Activated T-helper 1 cell treated with anti-CD3 and anti-CD28 coated beads, Interleukin-12 subunit alpha, Interleukin-12 subunit beta, Interleukin-2, Interleukin-4 antibody, amounts not matched to agents 30 ng/mL and 10 ng/mL and 1 ng/mL, durations not matched to agents 14 hours and 24 hours and 36 hours (primary cell): ENCODE measurements at regions not wholly inside any gene's neighbourhood (a gene's known extent, or its start where the extent isn't known, plus 50 kb on each side); places are given as distances from the start of the nearest gene placed in this dataset.

Source experiments
- DNase-seq: peaks from one replicate; pipeline ENCODE4 v3.0.0; 2021; ENCODE audit warnings: low spot score
- H3K27ac Mint-ChIP-seq: one replicate; pipeline ENCODE4 v1.8.0; 2021; ENCODE audit warnings: mild to moderate bottlenecking, mixed read lengths
- H3K27me3 Mint-ChIP-seq: one replicate; pipeline ENCODE4 v1.8.0; 2022; ENCODE audit warnings: mild to moderate bottlenecking, moderate library complexity, mixed read lengths; ENCODE audit not compliant: insufficient read depth
- H3K36me3 Mint-ChIP-seq: one replicate; pipeline ENCODE4 v1.8.0; 2021; ENCODE audit warnings: low read depth, mixed read lengths
- H3K4me1 Mint-ChIP-seq: one replicate; pipeline ENCODE4 v1.8.0; 2021; ENCODE audit warnings: low read depth, mixed read lengths
- H3K4me3 Mint-ChIP-seq: one replicate; pipeline ENCODE4 v1.8.0; 2021; ENCODE audit warnings: mild to moderate bottlenecking, moderate library complexity, mixed read lengths
- H3K9me3 Mint-ChIP-seq: one replicate; pipeline ENCODE4 v1.8.0; 2021; ENCODE audit warnings: mixed read lengths
- intact Hi-C: fragments of 100-400 bp; cut with micrococcal nuclease; formaldehyde crosslinking; loops from one replicate; pipeline ENCODE4 v1.15.1; 2024

GRCh38 chr6:137434640-137435039 lies 59.6 kb downstream of the OLIG3 start:
- H3K4me3 Mint-ChIP-seq: no peak overlapping the region
- H3K27me3 Mint-ChIP-seq: peaks cover 26% of the 10 kb centered on the region
- H3K9me3 Mint-ChIP-seq: no peaks in the 10 kb centered on the region
- no peak for DNase-seq
- H3K36me3 Mint-ChIP-seq: no peaks in the 10 kb centered on the region
- H3K27ac Mint-ChIP-seq: no peak overlapping the region
- H3K4me1 Mint-ChIP-seq: no peaks in the 10 kb centered on the region
- intact Hi-C loops: no loop called here

GRCh38 chr6:137432054-137432611 lies 62.1 kb downstream of the OLIG3 start:
- Mint-ChIP-seq H3K4me1 (no peaks in the 10 kb centered on the region), H3K27me3 (peaks cover 32% of the 10 kb centered on the region), H3K36me3 (no peaks in the 10 kb centered on the region), H3K27ac (no peak overlapping the region), H3K9me3 (no peaks in the 10 kb centered on the region), H3K4me3 (no peak overlapping the region)
- DNase-seq: no peak
- intact Hi-C loops: no loop called here

GRCh38 chr6:137430954-137431353 lies 63.2 kb downstream of the OLIG3 start:
- H3K27ac Mint-ChIP-seq: no peak overlapping the region
- H3K9me3 Mint-ChIP-seq: no peaks in the 10 kb centered on the region
- H3K36me3 Mint-ChIP-seq: no peaks in the 10 kb centered on the region
- H3K27me3 Mint-ChIP-seq: peaks cover 29% of the 10 kb centered on the region
- DNase-seq: no peak
- intact Hi-C loops: no loop called here
- no peaks in the 10 kb centered on the region for H3K4me1 Mint-ChIP-seq
- no peak overlapping the region for H3K4me3 Mint-ChIP-seq

- Mint-ChIP-seq H3K27ac (no peak overlapping the region), H3K4me3 (no peak overlapping the region), H3K9me3 (no peaks in the 10 kb centered on the region), H3K4me1 (peaks cover 9% of the 10 kb centered on the region), H3K36me3 (no peaks in the 10 kb centered on the region), H3K27me3 (peaks cover 16% of the 10 kb centered on the region)
- intact Hi-C loops: no loop called here
- no peak for DNase-seq
Measured at GRCh38 chr6:137427656-137428290, 66.4 kb downstream of the OLIG3 start.

GRCh38 chr6:137426007-137426689 lies 68.0 kb downstream of the OLIG3 start:
- no peak for DNase-seq
- intact Hi-C loops: no loop called here
- no peak overlapping the region for H3K27ac Mint-ChIP-seq
- no peak overlapping the region for H3K4me3 Mint-ChIP-seq
- peaks cover 14% of the 10 kb centered on the region for H3K27me3 Mint-ChIP-seq
- H3K9me3 Mint-ChIP-seq: no peaks in the 10 kb centered on the region
- H3K36me3 Mint-ChIP-seq: no peaks in the 10 kb centered on the region
- H3K4me1 Mint-ChIP-seq: peaks cover 9% of the 10 kb centered on the region

GRCh38 chr6:137424251-137424650 lies 69.9 kb downstream of the OLIG3 start:
- H3K36me3 Mint-ChIP-seq: no peaks in the 10 kb centered on the region
- intact Hi-C loops: no loop called here
- no peak overlapping the region for H3K27ac Mint-ChIP-seq

GRCh38 chr6:137423451-137424168 lies 70.6 kb downstream of the OLIG3 start:
- no peak overlapping the region for H3K4me3 Mint-ChIP-seq
- peaks cover 3% of the 10 kb centered on the region for H3K27me3 Mint-ChIP-seq
- intact Hi-C loops: no loop called here
- H3K27ac Mint-ChIP-seq: no peak overlapping the region
- DNase-seq: no peak
- H3K9me3 Mint-ChIP-seq: no peaks in the 10 kb centered on the region
- H3K36me3 Mint-ChIP-seq: no peaks in the 10 kb centered on the region
- peaks cover 9% of the 10 kb centered on the region for H3K4me1 Mint-ChIP-seq

More at GRCh38 chr6:137424251-137424650, 69.9 kb downstream of the OLIG3 start:
- H3K4me3 Mint-ChIP-seq: no peak overlapping the region
- H3K4me1 Mint-ChIP-seq: peaks cover 9% of the 10 kb centered on the region
- no peaks in the 10 kb centered on the region for H3K9me3 Mint-ChIP-seq
- H3K27me3 Mint-ChIP-seq: peaks cover 6% of the 10 kb centered on the region
- no peak for DNase-seq

GRCh38 chr6:137417396-137417795 lies 76.8 kb downstream of the OLIG3 start:
- peaks cover 14% of the 10 kb centered on the region for H3K4me1 Mint-ChIP-seq

GRCh38 chr6:137416376-137417109 lies 77.7 kb downstream of the OLIG3 start:
- H3K27ac Mint-ChIP-seq: no peak overlapping the region
- intact Hi-C loops: no loop called here
- peaks cover 14% of the 10 kb centered on the region for H3K4me1 Mint-ChIP-seq
- H3K4me3 Mint-ChIP-seq: no peak overlapping the region
- no peak for DNase-seq
- H3K36me3 Mint-ChIP-seq: no peaks in the 10 kb centered on the region
- H3K27me3 Mint-ChIP-seq: peaks cover 22% of the 10 kb centered on the region
- H3K9me3 Mint-ChIP-seq: no peaks in the 10 kb centered on the region

More at GRCh38 chr6:137417396-137417795, 76.8 kb downstream of the OLIG3 start:
- H3K27me3 Mint-ChIP-seq: peaks cover 19% of the 10 kb centered on the region
- no peaks in the 10 kb centered on the region for H3K36me3 Mint-ChIP-seq
- H3K4me3 Mint-ChIP-seq: no peak overlapping the region
- H3K9me3 Mint-ChIP-seq: no peaks in the 10 kb centered on the region
- DNase-seq: no peak
- H3K27ac Mint-ChIP-seq: no peak overlapping the region
- intact Hi-C loops: no loop called here

- H3K27ac Mint-ChIP-seq: peak overlapping the region; percentile 53
- peaks cover 23% of the 10 kb centered on the region for H3K27me3 Mint-ChIP-seq
- intact Hi-C loops: loop anchor here (1.0 to 2.0 kb wide), 10 partner anchors 9 to 693 kb away; no protein-coding TSS in a partner anchor
- no peaks in the 10 kb centered on the region for H3K9me3 Mint-ChIP-seq
- DNase-seq: no peak
- H3K4me1 Mint-ChIP-seq: peaks cover 14% of the 10 kb centered on the region
- H3K4me3 Mint-ChIP-seq: peak overlapping the region; percentile 81
- no peaks in the 10 kb centered on the region for H3K36me3 Mint-ChIP-seq
Measured at GRCh38 chr6:137415834-137416190, 78.4 kb downstream of the OLIG3 start.

GRCh38 chr6:137415127-137415833 lies 78.9 kb downstream of the OLIG3 start:
- H3K9me3 Mint-ChIP-seq: no peaks in the 10 kb centered on the region
- intact Hi-C loops: loop anchor here (1.0 to 2.0 kb wide), 10 partner anchors 8 to 694 kb away; no protein-coding TSS in a partner anchor
- peak; percentile 57 for DNase-seq
- peaks cover 23% of the 10 kb centered on the region for H3K27me3 Mint-ChIP-seq
- no peaks in the 10 kb centered on the region for H3K36me3 Mint-ChIP-seq
- peak overlapping the region; percentile 53 for H3K27ac Mint-ChIP-seq
- H3K4me1 Mint-ChIP-seq: peaks cover 14% of the 10 kb centered on the region
- H3K4me3 Mint-ChIP-seq: peak overlapping the region; percentile 81

- H3K9me3 Mint-ChIP-seq: no peaks in the 10 kb centered on the region
- no peak overlapping the region for H3K27ac Mint-ChIP-seq
- peaks cover 23% of the 10 kb centered on the region for H3K27me3 Mint-ChIP-seq
- no peaks in the 10 kb centered on the region for H3K36me3 Mint-ChIP-seq
- peaks cover 14% of the 10 kb centered on the region for H3K4me1 Mint-ChIP-seq
- DNase-seq: no peak
- peak overlapping the region; percentile 81 for H3K4me3 Mint-ChIP-seq
- intact Hi-C loops: loop anchor here (2.0 kb wide), 2 partner anchors 50 to 226 kb away; no protein-coding TSS in a partner anchor
Measured at GRCh38 chr6:137414599-137414998, 79.6 kb downstream of the OLIG3 start.
